GM18868 (cell line): ENCODE measurements at regions not wholly inside any gene's neighbourhood (a gene's known extent, or its start where the extent isn't known, plus 50 kb on each side); places are given as distances from the start of the nearest gene placed in this dataset.
A peak's percentile ranks its signal among the peaks of the same experiment; 100 is the strongest.
"Not testable (repeated sequence)": the region's sequence is repeated elsewhere in the genome, so short reads cannot be mapped to it uniquely, and the experiment has no call there.

Experiments used
- ATAC-seq: cut with Tn5 transposase; IDR thresholded peaks from one replicate; pipeline ENCODE4 v1.9.1; 2021; ENCODE audit warnings: mild to moderate bottlenecking, moderate library complexity; ENCODE audit not compliant: unreplicated experiment

DNA sequence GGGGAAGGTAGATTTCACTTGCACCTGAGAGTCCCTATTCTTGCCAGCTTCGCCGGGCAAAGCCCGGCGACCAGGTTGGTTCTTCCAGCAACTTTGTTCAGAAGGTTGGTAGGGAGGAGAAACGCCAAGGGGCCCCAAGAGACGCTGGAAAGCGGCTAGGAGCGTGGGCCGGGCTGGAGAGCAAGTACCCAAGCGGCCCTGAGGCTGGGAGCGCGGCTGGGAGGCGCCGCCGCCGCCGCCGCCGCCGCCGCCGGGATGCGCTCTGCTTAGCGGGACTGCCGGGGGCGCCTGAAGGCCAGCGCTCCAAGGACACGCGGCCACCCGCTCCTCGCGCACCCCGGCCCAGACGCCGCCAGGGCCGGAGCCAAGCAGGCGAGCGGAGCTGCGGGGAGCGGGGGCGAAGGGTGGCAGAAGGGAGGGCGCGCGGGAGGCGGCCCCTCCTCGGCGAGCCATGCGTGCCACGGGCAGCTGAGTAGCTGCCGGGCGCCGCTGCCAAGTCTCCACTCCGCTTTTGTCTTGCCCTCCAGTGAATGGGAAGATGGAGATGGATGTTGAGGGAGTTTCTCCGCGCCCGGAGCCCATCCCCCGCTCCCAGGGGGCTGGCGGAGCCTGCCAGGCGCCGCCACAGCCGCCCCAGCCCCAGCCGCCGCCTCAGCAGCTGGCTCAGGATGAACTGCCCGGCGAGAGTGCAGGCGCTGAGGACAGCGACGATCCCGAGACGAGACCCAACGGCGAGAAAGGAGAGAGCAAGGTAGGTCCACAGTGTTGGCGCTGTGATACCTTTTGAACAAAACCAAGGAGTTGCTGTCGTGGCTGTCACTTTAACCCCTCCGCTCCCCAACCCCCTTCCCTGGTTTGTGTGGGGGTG, 227.4 kb upstream of the AZI2 start:
- no peak for ATAC-seq

- no peak for ATAC-seq
Observed at GRCh38 chr3:28576614-28577200, 228.1 kb upstream of the AZI2 start.

- no peak for ATAC-seq
Observed at GRCh38 chr3:28577941-28578500, 229.4 kb upstream of the AZI2 start.

GRCh38 chr3:28586325-28586724, 237.7 kb upstream of the AZI2 start:
- peak; percentile 55 for ATAC-seq

DNA sequence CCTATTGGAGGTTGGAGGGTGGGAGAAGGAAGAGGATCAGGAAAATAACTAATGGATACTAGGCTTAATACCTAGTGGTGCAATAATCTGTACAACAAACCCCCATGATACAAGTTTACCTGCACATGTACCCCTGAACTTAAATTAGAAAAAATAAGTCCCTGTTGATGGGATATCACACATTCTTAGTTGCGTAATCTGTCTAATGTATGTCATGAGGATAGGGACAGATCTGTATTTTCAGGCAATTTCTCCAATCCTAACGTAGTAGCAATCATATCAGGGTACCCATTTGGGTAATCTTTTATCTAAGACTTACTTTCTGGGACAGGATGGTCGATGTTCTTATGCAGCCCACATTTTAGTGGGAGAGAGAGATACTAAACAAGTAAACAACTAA, 239.1 kb upstream of the AZI2 start:
- ATAC-seq: no peak

GRCh38 chr3:28590216-28590615, 241.6 kb upstream of the AZI2 start:
- no peak for ATAC-seq

GRCh38 chr3:28590860-28591259, 242.2 kb upstream of the AZI2 start:
- no peak for ATAC-seq

GRCh38 chr3:28595372-28595771, 246.7 kb upstream of the AZI2 start:
- no peak for ATAC-seq

GRCh38 chr3:28597452-28597851, 248.8 kb upstream of the AZI2 start:
- ATAC-seq: no peak

DNA sequence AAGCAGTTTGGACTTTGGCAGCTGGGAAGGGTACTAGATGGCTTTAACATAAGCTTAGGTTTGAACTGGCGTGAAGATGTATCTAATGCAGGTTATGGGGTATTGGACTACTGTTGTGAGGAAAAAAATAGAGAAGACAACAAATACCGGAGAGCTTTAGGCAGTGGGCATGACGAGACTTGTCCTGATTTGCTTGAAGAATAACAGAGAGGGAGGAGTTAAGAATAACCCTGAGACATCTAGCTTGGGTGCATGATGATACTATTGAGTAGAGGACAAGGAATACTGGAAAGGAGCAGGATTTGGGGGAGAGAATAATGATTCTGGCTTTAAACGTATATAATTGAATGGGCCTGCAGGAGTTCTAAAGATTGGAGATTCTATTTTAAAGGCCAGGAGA, 249.5 kb upstream of the AZI2 start:
- ATAC-seq: no peak

DNA sequence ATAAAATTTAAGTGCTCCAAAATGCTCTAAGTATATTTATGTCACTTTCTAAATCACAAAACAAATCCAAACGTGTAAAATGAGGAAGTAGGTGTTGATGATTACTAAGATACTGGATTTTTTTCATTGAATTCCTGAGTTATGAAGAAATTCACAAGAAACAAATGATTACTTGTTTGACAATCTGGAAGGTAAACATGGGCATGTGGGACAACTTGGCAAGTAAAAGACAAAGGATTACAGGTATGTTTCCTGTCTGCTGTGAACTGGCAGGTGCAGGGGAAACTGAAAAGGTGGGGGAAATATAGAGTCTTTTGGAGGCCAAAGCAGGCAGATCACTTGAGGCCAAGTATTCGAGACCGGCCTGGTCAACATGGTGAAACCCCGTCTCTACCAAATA, 252.7 kb upstream of the AZI2 start:
- no peak for ATAC-seq

DNA sequence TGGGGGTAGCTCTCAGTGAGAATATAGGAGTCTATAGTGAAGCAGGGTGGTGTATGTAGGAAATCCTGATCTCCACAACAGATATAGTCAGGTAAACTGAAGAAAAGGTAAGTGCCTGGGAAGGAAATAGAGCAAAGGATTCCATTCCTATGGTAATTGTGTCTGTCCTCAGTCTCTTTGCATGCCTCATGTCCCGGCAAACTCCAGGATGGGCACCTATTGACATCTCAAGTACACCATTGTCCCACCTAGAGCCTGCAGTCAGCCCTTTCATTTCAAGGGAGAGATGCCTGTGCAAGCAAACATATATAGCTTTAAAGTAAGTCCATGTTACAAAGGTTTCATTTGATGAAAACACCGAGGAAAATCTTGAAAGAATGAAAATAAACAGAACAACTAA, 257.7 kb upstream of the AZI2 start:
- ATAC-seq: no peak

GRCh38 chr3:28612232-28612631, 263.6 kb upstream of the AZI2 start:
- no peak for ATAC-seq

- ATAC-seq: no peak
Observed at GRCh38 chr3:28613511-28614106, 265.0 kb upstream of the AZI2 start.

DNA sequence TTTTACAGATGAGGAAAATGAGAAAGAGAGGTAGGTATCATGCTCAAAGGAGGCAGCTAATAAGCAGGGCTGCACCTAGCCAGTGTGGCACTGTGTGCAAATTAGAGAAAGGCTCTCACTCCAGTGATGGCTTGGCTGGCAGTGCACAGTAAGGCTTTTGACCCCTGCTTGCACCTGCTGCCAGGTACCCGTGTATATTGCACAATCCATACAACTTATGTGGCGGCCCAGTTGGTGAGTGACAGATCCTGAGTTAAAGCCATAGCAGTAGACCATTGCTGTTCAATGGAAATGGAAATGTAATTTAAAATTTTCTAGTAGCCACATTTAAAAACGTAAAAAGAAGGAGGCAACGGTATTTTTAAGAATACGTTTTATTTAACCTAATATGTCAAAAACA, 266.4 kb upstream of the AZI2 start:
- ATAC-seq: no peak

DNA sequence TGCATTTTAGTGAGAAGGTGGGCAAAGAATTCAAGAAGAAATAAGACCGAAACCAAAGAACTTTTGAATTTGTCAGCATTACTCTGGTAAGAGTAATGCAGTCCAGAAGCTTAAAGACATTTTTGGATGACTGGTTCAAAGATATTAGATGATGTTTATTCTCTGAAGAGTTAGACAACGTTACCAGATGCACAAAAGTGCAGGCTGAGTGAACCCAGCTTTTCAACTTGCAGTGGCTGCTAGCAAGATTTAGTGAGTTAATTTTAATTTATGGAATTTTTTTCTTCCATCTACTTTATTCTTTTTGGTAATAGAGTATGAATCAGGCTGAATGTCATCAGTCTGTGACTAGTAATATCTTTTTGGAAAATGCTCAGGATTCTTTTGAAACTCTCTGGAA, 267.3 kb upstream of the AZI2 start:
- ATAC-seq: no peak

GRCh38 chr3:28617821-28618220, 269.2 kb upstream of the AZI2 start:
- no peak for ATAC-seq

DNA sequence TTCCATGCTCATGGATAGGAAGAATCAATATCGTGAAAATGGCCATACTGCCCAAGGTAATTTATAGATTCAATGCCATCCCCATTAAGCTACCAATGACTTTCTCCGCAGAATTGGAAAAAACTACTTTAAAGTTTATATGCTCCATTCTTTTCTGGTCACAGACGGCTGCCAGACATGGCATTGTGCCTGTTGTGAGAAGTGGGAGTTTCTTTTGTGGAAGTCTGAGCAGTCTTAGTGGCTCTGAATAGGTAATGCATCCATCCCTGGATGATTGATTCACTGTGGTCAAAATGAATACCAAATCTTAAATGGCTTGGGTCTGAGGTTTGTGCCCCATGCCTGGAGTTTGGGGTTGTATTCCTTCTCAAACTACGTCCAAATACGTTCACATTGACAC, 274.5 kb upstream of the AZI2 start:
- ATAC-seq: no peak

DNA sequence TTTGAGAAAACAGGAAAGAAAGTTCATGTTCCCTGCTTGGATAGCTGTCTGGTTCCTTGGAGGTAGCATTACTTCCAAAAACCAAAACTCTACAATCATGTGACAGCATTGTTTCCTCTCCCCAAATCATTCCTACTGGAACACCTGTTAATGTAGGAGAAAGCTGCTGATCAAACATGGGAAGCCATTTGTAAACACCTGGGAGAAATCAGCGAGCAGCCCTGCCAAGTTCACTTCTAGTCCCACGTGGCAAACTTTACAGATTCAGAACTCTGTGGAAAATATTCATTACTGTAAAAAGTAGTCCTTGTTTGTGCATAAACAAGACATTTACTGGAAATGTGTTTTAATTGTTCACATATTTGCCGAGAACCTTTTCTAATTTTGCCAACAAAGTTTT, 275.5 kb upstream of the AZI2 start:
- ATAC-seq: no peak

DNA sequence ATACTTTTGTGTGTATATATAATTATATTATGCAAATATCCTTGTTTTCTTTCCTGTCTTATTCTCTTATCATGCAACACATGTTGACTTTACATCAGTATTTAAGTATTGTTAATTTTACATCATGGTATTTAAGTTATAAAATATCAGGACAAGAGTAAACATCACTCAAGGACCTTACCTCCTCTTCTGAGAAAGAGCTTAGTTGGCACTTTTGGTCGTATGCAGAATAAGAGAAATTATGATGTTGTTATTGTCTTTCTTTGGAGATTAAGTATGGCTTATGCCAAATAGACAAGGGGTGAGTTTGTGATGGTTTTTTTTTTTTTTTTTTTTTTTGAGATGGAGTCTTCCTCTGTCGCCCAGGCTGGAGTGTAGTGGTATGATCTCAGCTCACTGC, 279.2 kb upstream of the AZI2 start:
- not testable (repeated sequence) for ATAC-seq

DNA sequence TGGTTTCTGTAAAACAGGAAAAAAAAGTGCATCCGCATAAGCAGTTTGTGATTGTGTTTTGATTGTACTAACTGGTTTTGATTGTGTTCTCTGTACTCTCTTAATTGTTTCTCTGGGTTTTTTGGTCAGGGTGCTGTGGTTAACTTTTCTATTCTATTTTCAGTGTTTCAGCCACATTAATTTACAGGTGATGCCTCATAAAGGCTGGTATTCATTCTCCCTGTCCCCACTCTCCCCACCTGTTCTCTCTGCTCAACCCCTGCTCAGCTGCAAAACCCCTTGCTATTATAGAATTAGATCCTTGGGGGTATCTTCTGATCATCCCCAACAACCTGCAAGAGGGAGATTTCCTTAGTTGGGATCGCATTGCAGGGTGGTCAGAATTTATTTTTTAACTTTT, 285.4 kb upstream of the AZI2 start:
- ATAC-seq: no peak

GRCh38 chr3:28637742-28638141, 289.1 kb upstream of the AZI2 start:
- no peak for ATAC-seq
